Parathyroid adenoma (tissue), 2 donors: ENCODE measurements at regions not wholly inside any gene's neighbourhood (a gene's known extent, or its start where the extent isn't known, plus 50 kb on each side); places are given as distances from the start of the nearest gene placed in this dataset.

Experiments used
- H2AFZ ChIP-seq: fragments of 300-600 bp; sonication (generic); one replicate; pipeline ENCODE4 v1.7.0; 2017; ENCODE audit warnings: antibody characterized with exemption, mild to moderate bottlenecking
- H3K27ac ChIP-seq: fragments of 300-600 bp; sonication (generic); one replicate; pipeline ENCODE4 v1.7.0; 2017
- H3K27me3 ChIP-seq: fragments of 300-600 bp; sonication (generic); one replicate; pipeline ENCODE4 v1.7.0; 2017; ENCODE audit warnings: low read length; ENCODE audit not compliant: control insufficient read depth, insufficient read depth
- H3K36me3 ChIP-seq: fragments of 300-600 bp; sonication (generic); one replicate; pipeline ENCODE4 v1.7.0; 2017; ENCODE audit warnings: low read length; ENCODE audit not compliant: control insufficient read depth, insufficient read depth
- H3K4me1 ChIP-seq: fragments of 300-600 bp; sonication (generic); one replicate; pipeline ENCODE4 v1.7.0; 2017; ENCODE audit warnings: control low read depth
- H3K4me2 ChIP-seq: fragments of 300-600 bp; sonication (generic); one replicate; pipeline ENCODE4 v1.7.0; 2017; ENCODE audit warnings: low read length
- H3K4me3 ChIP-seq: fragments of 300-600 bp; sonication (generic); one replicate; pipeline ENCODE4 v1.7.0; 2017; ENCODE audit warnings: low read depth, low read length
- H3K79me2 ChIP-seq: fragments of 300-600 bp; sonication (generic); one replicate; pipeline ENCODE4 v1.7.0; 2017; ENCODE audit warnings: control low read depth
- H3K9ac ChIP-seq: fragments of 300-600 bp; sonication (generic); one replicate; pipeline ENCODE4 v1.7.0; 2017; ENCODE audit warnings: mild to moderate bottlenecking
- H3K9me3 ChIP-seq: fragments of 300-600 bp; sonication (generic); one replicate; pipeline ENCODE4 v1.7.0; 2017; ENCODE audit warnings: low read length; ENCODE audit not compliant: control insufficient read depth
- TF ChIP-seq, protein P1 (sequence below): fragments of 300-600 bp; sonication (generic); IDR thresholded peaks from one replicate; pipeline ENCODE4 v1.7.0; 2017; ENCODE audit warnings: antibody characterized with exemption, mild to moderate bottlenecking
- donor health status: primary hyperparathyroidism.

DNA sequence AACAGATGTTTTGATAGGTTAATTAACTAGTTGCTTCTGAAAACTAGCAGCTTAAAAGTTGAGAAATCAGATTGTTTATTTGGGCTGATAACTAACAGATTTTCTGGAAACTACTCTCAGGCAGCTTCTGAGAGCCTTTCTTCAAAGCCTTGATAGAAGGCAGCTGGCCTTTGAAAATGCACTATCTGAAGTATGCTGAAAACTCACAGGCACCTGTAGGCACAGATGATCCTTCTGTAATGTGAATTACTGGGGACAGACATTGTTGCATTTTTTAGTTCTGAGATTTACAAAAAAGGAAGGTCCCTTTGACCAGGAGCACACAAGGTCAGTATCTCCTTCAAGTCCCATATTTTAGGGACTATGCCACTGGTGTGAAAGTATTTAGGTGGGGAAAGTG is 460.8 kb upstream of the CNTN5 start:
- Histone ChIP-seq H3K27me3 (no peaks in the 10 kb centered on the region), H2AFZ (no peak overlapping the region), H3K4me3 (no peak overlapping the region), H3K9me3 (no peaks in the 10 kb centered on the region), H3K4me2 (no peak overlapping the region), H3K36me3 (no peaks in the 10 kb centered on the region), H3K4me1 (no peaks in the 10 kb centered on the region), H3K9ac (no peak overlapping the region), H3K27ac (no peak overlapping the region), H3K79me2 (no peaks in the 10 kb centered on the region)
- TF ChIP-seq, protein P1, sequence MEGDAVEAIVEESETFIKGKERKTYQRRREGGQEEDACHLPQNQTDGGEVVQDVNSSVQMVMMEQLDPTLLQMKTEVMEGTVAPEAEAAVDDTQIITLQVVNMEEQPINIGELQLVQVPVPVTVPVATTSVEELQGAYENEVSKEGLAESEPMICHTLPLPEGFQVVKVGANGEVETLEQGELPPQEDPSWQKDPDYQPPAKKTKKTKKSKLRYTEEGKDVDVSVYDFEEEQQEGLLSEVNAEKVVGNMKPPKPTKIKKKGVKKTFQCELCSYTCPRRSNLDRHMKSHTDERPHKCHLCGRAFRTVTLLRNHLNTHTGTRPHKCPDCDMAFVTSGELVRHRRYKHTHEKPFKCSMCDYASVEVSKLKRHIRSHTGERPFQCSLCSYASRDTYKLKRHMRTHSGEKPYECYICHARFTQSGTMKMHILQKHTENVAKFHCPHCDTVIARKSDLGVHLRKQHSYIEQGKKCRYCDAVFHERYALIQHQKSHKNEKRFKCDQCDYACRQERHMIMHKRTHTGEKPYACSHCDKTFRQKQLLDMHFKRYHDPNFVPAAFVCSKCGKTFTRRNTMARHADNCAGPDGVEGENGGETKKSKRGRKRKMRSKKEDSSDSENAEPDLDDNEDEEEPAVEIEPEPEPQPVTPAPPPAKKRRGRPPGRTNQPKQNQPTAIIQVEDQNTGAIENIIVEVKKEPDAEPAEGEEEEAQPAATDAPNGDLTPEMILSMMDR = no peak

DNA sequence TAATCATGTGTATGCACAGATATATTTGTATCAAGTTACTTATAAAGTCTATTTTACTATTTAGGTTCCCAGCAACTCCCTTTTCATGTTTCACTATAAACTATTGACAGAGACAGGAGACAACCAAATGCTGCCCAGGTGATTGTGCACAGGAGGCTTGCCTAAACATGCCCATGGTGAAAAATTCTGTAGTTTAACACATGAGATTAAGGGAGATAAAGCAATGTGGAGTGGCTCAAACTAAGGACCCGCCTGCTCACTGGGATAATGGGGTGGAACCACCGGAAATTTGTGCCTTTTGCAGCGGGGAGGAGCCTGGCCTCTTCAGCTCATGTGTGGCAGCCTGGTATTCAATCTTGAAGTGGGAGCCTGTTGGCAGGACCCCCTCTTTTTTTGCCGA is 459.5 kb upstream of the CNTN5 start:
- no peaks in the 10 kb centered on the region for H3K9me3 ChIP-seq
- H3K27me3 ChIP-seq = no peaks in the 10 kb centered on the region
- no peaks in the 10 kb centered on the region for H3K36me3 ChIP-seq
- H3K4me3 ChIP-seq = no peak overlapping the region
- H2AFZ ChIP-seq = no peak overlapping the region
- no peak overlapping the region for H3K4me2 ChIP-seq
- TF ChIP-seq, protein P1 = no peak
- no peak overlapping the region for H3K9ac ChIP-seq
- H3K79me2 ChIP-seq = no peaks in the 10 kb centered on the region
- no peaks in the 10 kb centered on the region for H3K4me1 ChIP-seq
- no peak overlapping the region for H3K27ac ChIP-seq

DNA sequence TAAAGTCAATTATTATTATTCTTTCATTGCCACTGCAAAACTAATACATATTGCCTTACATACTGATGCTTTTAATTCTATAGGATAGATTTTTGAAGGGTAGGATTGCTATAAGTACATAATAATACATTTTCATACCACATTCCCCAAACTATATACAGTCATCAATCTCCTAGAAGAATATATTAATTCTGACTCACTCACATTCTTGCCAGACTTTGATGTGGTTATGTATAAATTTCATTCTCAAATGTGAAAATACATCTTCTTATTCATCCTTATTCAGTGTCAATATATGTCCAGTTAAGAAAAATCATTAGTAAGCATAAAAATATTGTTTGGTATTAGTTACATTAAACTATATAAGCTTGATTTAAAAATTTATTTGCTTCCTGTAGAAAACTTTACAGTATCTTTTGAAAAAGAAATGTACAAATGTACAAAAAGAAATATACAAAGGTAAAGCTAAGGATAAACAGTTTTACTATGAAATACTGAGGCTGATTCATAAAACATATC is 458.8 kb upstream of the CNTN5 start:
- Histone ChIP-seq H3K4me2 (no peak overlapping the region), H3K27ac (no peak overlapping the region), H3K4me1 (no peaks in the 10 kb centered on the region), H3K9me3 (no peaks in the 10 kb centered on the region), H3K27me3 (no peaks in the 10 kb centered on the region), H3K4me3 (no peak overlapping the region), H3K79me2 (no peaks in the 10 kb centered on the region), H3K36me3 (no peaks in the 10 kb centered on the region), H3K9ac (no peak overlapping the region), H2AFZ (no peak overlapping the region)
- TF ChIP-seq, protein P1 = no peak

DNA sequence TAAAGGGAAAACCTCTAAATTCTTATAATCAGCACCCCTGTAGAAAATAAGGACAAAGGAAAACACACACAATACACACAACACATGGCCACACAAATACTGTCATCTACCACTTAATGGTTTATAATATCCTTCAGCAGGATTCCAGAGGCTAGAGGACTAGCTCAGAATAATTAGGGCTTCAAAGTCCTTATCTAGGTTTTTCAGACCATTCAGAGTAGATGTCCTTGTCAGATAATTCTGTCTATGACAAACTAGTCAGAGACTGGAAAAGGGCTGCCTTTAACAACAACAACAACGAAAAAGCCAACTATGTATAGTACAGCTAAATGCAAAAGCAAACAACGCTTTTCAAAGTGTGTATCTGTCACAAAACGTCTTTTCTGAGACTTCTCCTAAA is 456.5 kb upstream of the CNTN5 start:
- no peak overlapping the region for H3K4me2 ChIP-seq
- H2AFZ ChIP-seq = no peak overlapping the region
- H3K27ac ChIP-seq = no peak overlapping the region
- no peaks in the 10 kb centered on the region for H3K27me3 ChIP-seq
- H3K9ac ChIP-seq = no peak overlapping the region
- no peak overlapping the region for H3K4me3 ChIP-seq
- TF ChIP-seq, protein P1 = no peak
- H3K9me3 ChIP-seq = no peaks in the 10 kb centered on the region
- no peaks in the 10 kb centered on the region for H3K36me3 ChIP-seq
- no peaks in the 10 kb centered on the region for H3K4me1 ChIP-seq
- no peaks in the 10 kb centered on the region for H3K79me2 ChIP-seq

DNA sequence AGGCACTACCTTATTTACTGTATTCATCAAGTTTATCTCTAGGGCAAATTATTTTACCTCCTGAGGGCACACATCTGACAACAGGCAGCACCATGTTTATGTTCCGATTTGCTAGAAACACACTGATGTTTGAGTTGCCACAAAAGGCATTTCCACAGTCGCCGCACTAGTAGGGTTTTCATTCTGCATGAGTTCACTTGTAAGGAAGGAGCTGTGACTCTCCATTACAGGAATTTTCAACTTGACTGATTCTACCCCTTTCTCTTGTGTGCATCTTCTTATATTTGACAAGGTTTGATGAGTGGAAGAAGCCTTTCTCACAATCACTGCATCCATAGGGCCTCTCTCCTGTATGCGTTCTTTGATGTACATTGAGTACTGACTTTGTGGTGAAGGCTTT is 455.9 kb upstream of the CNTN5 start:
- TF ChIP-seq, protein P1 = no peak

More for the DNA sequence above, 455.9 kb upstream of the CNTN5 start:
- no peaks in the 10 kb centered on the region for H3K9me3 ChIP-seq
- no peak overlapping the region for H2AFZ ChIP-seq
- H3K4me1 ChIP-seq = no peaks in the 10 kb centered on the region
- no peak overlapping the region for H3K4me3 ChIP-seq
- no peak overlapping the region for H3K9ac ChIP-seq
- H3K4me2 ChIP-seq = no peak overlapping the region
- H3K27me3 ChIP-seq = no peaks in the 10 kb centered on the region
- no peak overlapping the region for H3K27ac ChIP-seq
- no peaks in the 10 kb centered on the region for H3K79me2 ChIP-seq
- H3K36me3 ChIP-seq = no peaks in the 10 kb centered on the region
